Endothelial cell of umbilical vein (primary cell): ENCODE measurements at regions not wholly inside any gene's neighbourhood (a gene's known extent, or its start where the extent isn't known, plus 50 kb on each side); places are given as distances from the start of the nearest gene placed in this dataset.

Experiments used
- BruUV-seq: library from RNA; stranded (reverse); fragments of 400-500 nt; replicated peaks from 2 replicates; lab custom pipeline; 2021; lab: Mats Ljungman, UMichigan
- CTCF ChIA-PET: fragments of 300-600, 350-600 bp; sonication (Branson Sonifier 250); formaldehyde crosslinking; loops from one replicate; lab custom pipeline; 2021; ENCODE audit warnings: antibody characterized with exemption, inconsistent platforms; lab: Charles Lee
- POLR2A ChIA-PET: fragments of 300-600, 350-600 bp; sonication (Branson Sonifier 250); formaldehyde crosslinking; loops from one replicate; lab custom pipeline; 2021; ENCODE audit warnings: antibody characterized with exemption, inconsistent platforms; lab: Charles Lee
- DNase-seq: peaks from one replicate; pipeline ENCODE4 v3.0.0-alpha.2; 2011; ENCODE audit warnings: low read depth, low spot score
- FAIRE-seq: peaks from 2 replicates; lab custom pipeline; 2011; peaks lifted over from hg19 to GRCh38; lab: Jason Lieb, UNC
- H2AFZ ChIP-seq: 2 replicates; pipeline ENCODE4 v1.6.0; 2012; ENCODE audit warnings: low read depth, low read length, control low read depth, inconsistent platforms
- H3K27ac ChIP-seq: 2 replicates; pipeline ENCODE4 v1.5.1; 2011; ENCODE audit warnings: low read depth, mild to moderate bottlenecking, control low read depth, low read length, moderate library complexity; ENCODE audit not compliant: insufficient read depth
- H3K27me3 ChIP-seq, 2 experiments: 2 replicates each; pipeline versions ENCODE4 v1.6.0 to v1.6.1; 2011; ENCODE audit warnings: low read length in 2 of 2, mixed read lengths in 1 of 2; ENCODE audit not compliant: control insufficient read depth in 2 of 2, insufficient read depth in 2 of 2
- H3K36me3 ChIP-seq, 2 experiments: 2 replicates in 1 of 2; 3 replicates in 1 of 2; pipeline ENCODE4 v1.5.1; 2011; ENCODE audit warnings: low read length in 2 of 2, mild to moderate bottlenecking in 1 of 2, moderate library complexity in 1 of 2; ENCODE audit not compliant: control insufficient read depth in 2 of 2, insufficient read depth in 2 of 2; ENCODE audit errors: extremely low read depth in 1 of 2
- H3K4me1 ChIP-seq: 3 replicates; pipeline ENCODE4 v1.5.1; 2011; ENCODE audit warnings: mild to moderate bottlenecking, low read length; ENCODE audit not compliant: control insufficient read depth, insufficient read depth; ENCODE audit errors: extremely low read depth
- H3K4me2 ChIP-seq: 2 replicates; pipeline ENCODE4 v1.6.1; 2011; ENCODE audit warnings: low read length, control low read depth, mixed read lengths; ENCODE audit not compliant: insufficient read depth
- H3K4me3 ChIP-seq, 3 experiments: fragments of 200-600 bp in 1 of 3; sonication (generic), shearing (Covaris generic) in 1 of 3; replicated peaks in 1 of 3; 2 replicates each; pipeline ENCODE4 v1.5.1; 2011 to 2016; ENCODE audit warnings: control low read depth in 3 of 3, low read length in 3 of 3, mild to moderate bottlenecking in 2 of 3, inconsistent platforms in 1 of 3, low read depth in 1 of 3, moderate library complexity in 1 of 3; ENCODE audit not compliant: insufficient read depth in 1 of 3
- H3K79me2 ChIP-seq: 2 replicates; pipeline ENCODE4 v1.6.0; 2012; ENCODE audit warnings: low read length, inconsistent platforms; ENCODE audit not compliant: control insufficient read depth, insufficient read depth
- H3K9ac ChIP-seq: replicated peaks from 2 replicates; pipeline ENCODE3; 2011; ENCODE audit warnings: low read length, control low read depth; ENCODE audit not compliant: insufficient read depth; ENCODE audit errors: extremely low read depth
- H3K9me1 ChIP-seq: replicated peaks from 3 replicates; pipeline ENCODE4 v1.6.0; 2011; ENCODE audit warnings: mild to moderate bottlenecking, low read length; ENCODE audit not compliant: control insufficient read depth, insufficient read depth; ENCODE audit errors: extremely low read depth
- H3K9me3 ChIP-seq: replicated peaks from 2 replicates; pipeline ENCODE4 v1.5.1; 2012; ENCODE audit warnings: low read length, inconsistent platforms; ENCODE audit not compliant: control insufficient read depth, insufficient read depth
- H4K20me1 ChIP-seq: replicated peaks from 2 replicates; pipeline ENCODE3; 2011; ENCODE audit warnings: mild to moderate bottlenecking, low read length; ENCODE audit not compliant: control insufficient read depth, insufficient read depth; ENCODE audit errors: extremely low read depth
- EZH2 ChIP-seq: IDR thresholded peaks from 2 replicates; pipeline ENCODE4 v1.6.1; 2012; ENCODE audit warnings: borderline replicate concordance, low read depth, mild to moderate bottlenecking, moderate library complexity, low read length, inconsistent platforms; ENCODE audit not compliant: severe bottlenecking
- FOS ChIP-seq: IDR thresholded peaks from 2 replicates; pipeline ENCODE4 v1.6.1; 2011; ENCODE audit warnings: mild to moderate bottlenecking, low read length, moderate library complexity, borderline replicate concordance; ENCODE audit not compliant: insufficient read depth
- GATA2 ChIP-seq: IDR thresholded peaks from 2 replicates; pipeline ENCODE4 v1.7.0; 2011; ENCODE audit warnings: low read depth, mild to moderate bottlenecking, moderate library complexity, mixed read lengths, low read length; ENCODE audit not compliant: insufficient read length, insufficient read depth
- JUN ChIP-seq: IDR thresholded peaks from 2 replicates; pipeline ENCODE4 v1.6.1; 2011; ENCODE audit warnings: borderline replicate concordance, low read depth; ENCODE audit not compliant: insufficient read length, insufficient read depth
- MYC ChIP-seq: IDR thresholded peaks from one replicate; pipeline ENCODE4 v1.6.1; 2011; ENCODE audit warnings: mild to moderate bottlenecking, low read depth, low read length
- POLR2A ChIP-seq: IDR thresholded peaks from 2 replicates; pipeline ENCODE4 v1.6.1; 2012; ENCODE audit warnings: low read depth, mild to moderate bottlenecking, control low read depth, low read length
- POLR2AphosphoS5 ChIP-seq: IDR thresholded peaks from 2 replicates; pipeline ENCODE4 v1.6.1; 2012; ENCODE audit warnings: low read depth, mild to moderate bottlenecking, control low read depth, low read length, moderate library complexity; ENCODE audit not compliant: insufficient read depth
- dilution Hi-C: fragments of 300-500 bp; cut with MboI; formaldehyde crosslinking; loops from one replicate; pipeline ENCODE4 v1.15.0; 2019; ENCODE audit warnings: low sequenced_read_pairs; ENCODE audit not compliant: extremely low pct_ligation_motif_present
- intact Hi-C: fragments of 100-400 bp; cut with micrococcal nuclease; formaldehyde crosslinking; loops from one replicate; pipeline ENCODE4 v1.10.0; 2022
- TF ChIP-seq, protein P1 (sequence below), 2 donors: IDR thresholded peaks; 1 replicate in 1 of 2; 2 replicates in 1 of 2; pipeline ENCODE4 v1.5.1; 2011; ENCODE audit warnings: low read length in 2 of 2, mild to moderate bottlenecking in 2 of 2, moderate library complexity in 2 of 2, control low read depth in 1 of 2, inconsistent platforms in 1 of 2, low read depth in 1 of 2; ENCODE audit not compliant: insufficient read depth in 1 of 2; ENCODE audit errors: extremely low read depth in 1 of 2
- TF ChIP-seq, protein P2 (sequence below): IDR thresholded peaks from 2 replicates; pipeline ENCODE4 v1.6.1; 2011; ENCODE audit not compliant: insufficient read depth, insufficient read length

DNA sequence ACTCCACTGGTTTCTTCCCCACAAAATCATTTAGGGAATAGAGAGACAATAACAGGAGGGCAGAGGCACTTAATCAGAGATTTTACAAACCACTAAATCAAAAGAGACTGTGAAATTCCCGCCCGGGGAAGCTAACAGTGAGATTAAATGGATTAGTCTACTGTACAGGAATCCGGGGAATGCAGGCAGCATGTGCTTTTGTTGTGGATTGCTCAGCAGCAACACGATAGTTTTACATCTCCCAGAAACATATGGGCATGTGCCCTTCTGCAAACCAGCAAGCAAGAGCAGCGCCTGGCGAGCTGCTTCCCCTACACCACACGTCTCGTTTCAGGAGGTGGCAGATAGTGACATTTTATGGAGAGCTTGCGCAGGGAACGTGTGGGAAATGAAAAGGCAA, 382.3 kb downstream of the CD83 start:
- Histone ChIP-seq H4K20me1 (no peaks in the 10 kb centered on the region), H2AFZ (no peak overlapping the region), H3K79me2 (no peaks in the 10 kb centered on the region), H3K9me1 (no peaks in the 10 kb centered on the region), H3K4me3 (no peak overlapping the region), H3K4me2 (no peak overlapping the region), H3K9me3 (peaks cover 3% of the 10 kb centered on the region), H3K36me3 (no peaks in the 10 kb centered on the region), H3K4me1 (no peaks in the 10 kb centered on the region), H3K27me3 (no peaks in the 10 kb centered on the region), H3K27ac (no peak overlapping the region), H3K9ac (no peak overlapping the region)
- intact Hi-C loops: no loop called here
- dilution Hi-C loops: no loop called here
- FAIRE-seq (no peak), DNase-seq (no peak)
- POLR2A ChIA-PET: no interaction called here
- TF ChIP-seq FOS: no peak
- TF ChIP-seq POLR2A: no peak
- TF ChIP-seq, protein P1, sequence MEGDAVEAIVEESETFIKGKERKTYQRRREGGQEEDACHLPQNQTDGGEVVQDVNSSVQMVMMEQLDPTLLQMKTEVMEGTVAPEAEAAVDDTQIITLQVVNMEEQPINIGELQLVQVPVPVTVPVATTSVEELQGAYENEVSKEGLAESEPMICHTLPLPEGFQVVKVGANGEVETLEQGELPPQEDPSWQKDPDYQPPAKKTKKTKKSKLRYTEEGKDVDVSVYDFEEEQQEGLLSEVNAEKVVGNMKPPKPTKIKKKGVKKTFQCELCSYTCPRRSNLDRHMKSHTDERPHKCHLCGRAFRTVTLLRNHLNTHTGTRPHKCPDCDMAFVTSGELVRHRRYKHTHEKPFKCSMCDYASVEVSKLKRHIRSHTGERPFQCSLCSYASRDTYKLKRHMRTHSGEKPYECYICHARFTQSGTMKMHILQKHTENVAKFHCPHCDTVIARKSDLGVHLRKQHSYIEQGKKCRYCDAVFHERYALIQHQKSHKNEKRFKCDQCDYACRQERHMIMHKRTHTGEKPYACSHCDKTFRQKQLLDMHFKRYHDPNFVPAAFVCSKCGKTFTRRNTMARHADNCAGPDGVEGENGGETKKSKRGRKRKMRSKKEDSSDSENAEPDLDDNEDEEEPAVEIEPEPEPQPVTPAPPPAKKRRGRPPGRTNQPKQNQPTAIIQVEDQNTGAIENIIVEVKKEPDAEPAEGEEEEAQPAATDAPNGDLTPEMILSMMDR (IDR thresholded peaks at IDR 0.05; ENCODE audit: extremely low read depth in 1 of 2, insufficient read depth in 1 of 2, low read depth in 1 of 2, low read length in 2 of 2): no peak
- no peak for TF ChIP-seq MYC
- TF ChIP-seq, protein P2, sequence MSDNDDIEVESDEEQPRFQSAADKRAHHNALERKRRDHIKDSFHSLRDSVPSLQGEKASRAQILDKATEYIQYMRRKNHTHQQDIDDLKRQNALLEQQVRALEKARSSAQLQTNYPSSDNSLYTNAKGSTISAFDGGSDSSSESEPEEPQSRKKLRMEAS: no peak
- no peak for TF ChIP-seq POLR2AphosphoS5
- TF ChIP-seq JUN: no peak
- no peak for TF ChIP-seq GATA2
- no peak for TF ChIP-seq EZH2
- CTCF ChIA-PET: no interaction called here
- no TSS peak for BruUV-seq
